A549 (cell line): ENCODE measurements at regions not wholly inside any gene's neighbourhood (a gene's known extent, or its start where the extent isn't known, plus 50 kb on each side); places are given as distances from the start of the nearest gene placed in this dataset.

Experiments
- ATAC-seq, 2 experiments: fragments of 200-7000 bp in 1 of 2; fragments of >200 bp in 1 of 2; cut with Nextera tagmentation in 1 of 2; cut with Tn5 transposase in 1 of 2; 3 replicates each; pipeline versions ENCODE4 v1.8.0 to v1.9.1; 2018 to 2020; ENCODE audit warnings: mild to moderate bottlenecking in 1 of 2, moderate library complexity in 1 of 2
- CTCF ChIA-PET: fragments of 300-600 bp; sonication (Branson Sonifier 250); formaldehyde crosslinking; extraction: SDS; loops from one replicate; lab custom pipeline; 2021; ENCODE audit warnings: antibody characterized with exemption, inconsistent platforms; lab: Yijun Ruan, JAX
- POLR2A ChIA-PET: fragments of 350-600 bp; formaldehyde crosslinking; extraction: SDS; loops from one replicate; lab custom pipeline; 2021; ENCODE audit warnings: antibody characterized with exemption, inconsistent platforms; lab: Yijun Ruan, JAX
- DNase-seq, 2 experiments: peaks; one replicate each; pipeline versions ENCODE4 v3.0.0 to v3.0.0-alpha.2; 2011 to 2016; ENCODE audit warnings: low read depth in 1 of 2, low spot score in 1 of 2
- FAIRE-seq: peaks from 2 replicates; lab custom pipeline; 2011; peaks lifted over from hg19 to GRCh38; lab: Jason Lieb, UNC
- H3K27ac ChIP-seq, 2 experiments: fragments of >200 bp; sonication (Bioruptor Twin); formaldehyde crosslinking; 3 replicates each; pipeline ENCODE4 v1.5.1; 2016 to 2017
- H3K4me1 ChIP-seq: fragments of >200 bp; sonication (Bioruptor Twin); formaldehyde crosslinking; 3 replicates; pipeline ENCODE4 v1.6.1; 2016
- H3K4me2 ChIP-seq: fragments of >200 bp; sonication (Bioruptor Twin); formaldehyde crosslinking; 3 replicates; pipeline ENCODE4 v1.6.1; 2016
- H3K4me3 ChIP-seq: fragments of >200 bp; sonication (Bioruptor Twin); formaldehyde crosslinking; 3 replicates; pipeline ENCODE4 v1.5.1; 2016
- H3K9me3 ChIP-seq: fragments of >200 bp; sonication (Bioruptor Twin); formaldehyde crosslinking; 3 replicates; pipeline ENCODE4 v1.6.1; 2016
- ATOH8 ChIP-seq: fragments of 250-450 bp; sonication (Bioruptor Pico); IDR thresholded peaks from 2 replicates; pipeline ENCODE4 v1.5.0; 2020; ENCODE audit warnings: low read depth, mild to moderate bottlenecking, moderate library complexity
- CEBPB ChIP-seq, 2 experiments: fragments of >200 bp in 1 of 2; sonication (Bioruptor Twin) in 1 of 2; formaldehyde crosslinking in 1 of 2; IDR thresholded peaks; 2 replicates each; pipeline ENCODE4 v1.6.1; 2012 to 2016
- CHD4 ChIP-seq: fragments of 200-600 bp; sonication (generic); IDR thresholded peaks from 2 replicates; pipeline ENCODE4 v1.6.1; 2016; ENCODE audit warnings: antibody characterized with exemption, mild to moderate bottlenecking, borderline replicate concordance
- CTCF ChIP-seq: fragments of >200 bp; sonication (Bioruptor Twin); formaldehyde crosslinking; IDR thresholded peaks from 3 replicates; pipeline ENCODE4 v1.5.1; 2016
- EHMT2 ChIP-seq: fragments of 200-600 bp; sonication (generic); IDR thresholded peaks from 2 replicates; pipeline ENCODE4 v1.6.1; 2016; ENCODE audit warnings: antibody characterized with exemption, low read depth, mild to moderate bottlenecking, moderate library complexity
- EP300 ChIP-seq, 2 experiments: fragments of >200 bp; sonication (Bioruptor Twin); formaldehyde crosslinking; IDR thresholded peaks; 2 replicates in 1 of 2; 3 replicates in 1 of 2; pipeline ENCODE4 v1.6.1; 2016 to 2017
- FOSL2 ChIP-seq, 2 experiments: fragments of 450-650 bp in 1 of 2; fragments of >200 bp in 1 of 2; sonication (Bioruptor Twin) in 1 of 2; formaldehyde crosslinking; IDR thresholded peaks; 2 replicates each; pipeline versions ENCODE4 v1.5.0 to v1.6.1; 2016 to 2020; ENCODE audit warnings: mild to moderate bottlenecking in 1 of 2, moderate library complexity in 1 of 2
- GATA3 ChIP-seq: IDR thresholded peaks from 2 replicates; pipeline ENCODE4 v1.6.1; 2012; ENCODE audit warnings: borderline replicate concordance
- HDAC2 ChIP-seq: fragments of 200-600 bp; sonication (generic); IDR thresholded peaks from 2 replicates; pipeline ENCODE4 v1.6.1; 2016
- HEYL ChIP-seq: fragments of 250-450 bp; sonication (Bioruptor Pico); IDR thresholded peaks from 2 replicates; pipeline ENCODE4 v1.8.0; 2021; ENCODE audit warnings: mild to moderate bottlenecking, moderate library complexity
- JUN ChIP-seq, 2 experiments: fragments of >200 bp; sonication (Bioruptor Twin); formaldehyde crosslinking; IDR thresholded peaks; 2 replicates in 1 of 2; 3 replicates in 1 of 2; pipeline ENCODE4 v1.6.1; 2016 to 2017
- NFE2L2 ChIP-seq: fragments of 150-350 bp; conservative IDR thresholded peaks from 2 replicates; pipeline ENCODE4 v1.6.1; 2014; ENCODE audit warnings: low read length
- PBX3 ChIP-seq: IDR thresholded peaks from 2 replicates; pipeline ENCODE4 v1.6.1; 2012
- PHF8 ChIP-seq: fragments of 200-600 bp; sonication (generic); IDR thresholded peaks from 2 replicates; pipeline ENCODE4 v1.6.1; 2016; ENCODE audit warnings: low read depth, mild to moderate bottlenecking, antibody characterized with exemption, moderate library complexity, borderline replicate concordance
- RCOR1 ChIP-seq: fragments of 150-350 bp; IDR thresholded peaks from 2 replicates; pipeline ENCODE4 v1.6.1; 2014; ENCODE audit warnings: antibody characterized with exemption, low read length, low read depth
- RFX5 ChIP-seq: fragments of 450-650 bp; IDR thresholded peaks from 2 replicates; pipeline ENCODE4 v1.7.1; 2014; ENCODE audit warnings: antibody characterized with exemption, mild to moderate bottlenecking, moderate library complexity
- RNF2 ChIP-seq: fragments of 200-600 bp; sonication (generic); IDR thresholded peaks from 2 replicates; pipeline ENCODE4 v1.6.1; 2016; ENCODE audit warnings: low read depth, mild to moderate bottlenecking, antibody characterized with exemption, moderate library complexity, borderline replicate concordance
- SREBF2 ChIP-seq: fragments of 450-650 bp; IDR thresholded peaks from 2 replicates; pipeline ENCODE4 v1.6.1; 2014; ENCODE audit warnings: mild to moderate bottlenecking, moderate library complexity
- TP53 ChIP-seq: fragments of 250-450 bp; sonication (Bioruptor Pico); IDR thresholded peaks from 2 replicates; pipeline ENCODE4 v1.5.0; 2021; ENCODE audit warnings: mild to moderate bottlenecking, moderate library complexity
- ZC3H11A ChIP-seq: fragments of 450-650 bp; IDR thresholded peaks from 2 replicates; pipeline ENCODE4 v1.6.1; 2014; ENCODE audit warnings: antibody characterized with exemption, mild to moderate bottlenecking
- WGBS: methylation state at CpG from one replicate; pipeline ENCODE4 v1.1.6; 2017; ENCODE audit errors: missing lambda C conversion rate; 5-methylcytosine and 5-hydroxymethylcytosine counted together
- TF ChIP-seq, protein P1 (sequence below): fragments of 250-450 bp; sonication (Bioruptor Pico); IDR thresholded peaks from 2 replicates; pipeline ENCODE4 v1.5.0; 2021; ENCODE audit warnings: mild to moderate bottlenecking, moderate library complexity, borderline replicate concordance

DNA sequence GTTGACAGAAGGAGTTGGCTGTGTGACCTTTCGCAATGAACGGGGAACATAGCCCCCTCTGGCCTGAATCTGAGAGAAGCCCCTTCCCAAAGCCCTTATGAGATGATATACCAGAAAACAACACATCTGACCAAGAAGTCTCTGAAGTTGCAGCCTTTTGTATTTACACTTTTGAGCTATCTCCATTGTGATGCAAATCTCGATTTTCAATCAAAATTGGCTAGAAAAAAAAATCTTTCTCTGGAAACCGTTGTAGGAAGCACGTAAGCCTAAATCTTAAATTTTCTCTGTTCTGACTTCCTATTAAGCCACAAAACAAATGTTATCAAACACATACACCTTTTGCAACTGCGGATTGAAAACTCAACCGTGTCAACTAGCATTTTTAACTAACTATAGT, 71.4 kb upstream of the OLIG2 start:
- no peak overlapping the region for H3K4me2 ChIP-seq
- H3K4me1 ChIP-seq: no peaks in the 10 kb centered on the region
- POLR2A ChIA-PET: no interaction called here
- H3K4me3 ChIP-seq: no peak overlapping the region
- ATAC-seq (no peak), FAIRE-seq (no peak), DNase-seq (no peak)
- TF ChIP-seq RCOR1: no peak
- no peak for TF ChIP-seq TP53 (CRISPR knock-in tag)
- TF ChIP-seq PHF8: no peak
- CTCF ChIA-PET: interaction anchor here (1.5 kb wide), 1 partner anchor 123 kb away, joined by 3 read pairs; no protein-coding TSS in a partner anchor
- no peak overlapping the region for H3K27ac ChIP-seq
- 14% methylated on average over 7 of the region's 7 CpGs for WGBS
- no peaks in the 10 kb centered on the region for H3K9me3 ChIP-seq

DNA sequence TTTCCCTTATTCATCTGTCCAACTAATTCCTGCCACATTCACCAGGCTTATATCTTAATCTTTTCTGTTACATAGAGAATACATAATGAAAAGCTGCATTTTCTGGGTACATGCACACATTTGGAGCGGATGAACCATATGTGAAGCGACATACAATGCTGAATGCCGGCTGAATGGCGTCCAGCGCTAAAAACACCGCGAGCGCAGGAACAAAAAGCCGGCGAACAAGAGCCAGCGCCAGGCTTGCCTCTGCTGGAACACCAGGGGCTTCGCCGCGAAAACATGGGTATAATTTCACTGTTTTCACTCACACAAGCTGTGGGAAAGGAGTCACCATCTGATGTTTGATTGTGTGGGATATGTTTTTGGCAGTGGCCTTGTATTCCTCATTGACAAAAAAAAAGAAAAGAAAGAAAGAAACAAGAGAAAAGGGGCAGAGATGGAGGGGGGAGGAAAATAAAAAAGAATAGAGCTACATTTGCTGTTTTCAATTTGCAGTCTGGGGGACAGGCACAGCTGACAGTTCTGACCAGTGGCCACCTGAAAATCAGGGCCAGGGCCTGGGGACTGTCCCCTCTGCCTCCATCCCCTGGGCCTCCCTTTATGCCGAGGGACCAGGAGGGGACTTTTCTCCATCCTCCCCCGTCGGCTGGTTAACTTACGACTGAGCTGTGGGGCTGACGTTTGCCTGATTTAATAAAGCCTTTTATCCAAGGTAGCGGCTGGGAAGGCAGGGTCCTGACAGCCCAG, 70.2 kb upstream of the OLIG2 start:
- H3K4me3 ChIP-seq: no peak overlapping the region
- TF ChIP-seq ZC3H11A (no peak), SREBF2 (no peak), CTCF (no peak), GATA3 (no peak), ATOH8 (CRISPR knock-in tag) (no peak), RCOR1 (no peak), EHMT2 (no peak), RFX5 (no peak), CHD4 (no peak), JUN (IDR thresholded peaks at IDR 0.05) (no peak), HEYL (CRISPR knock-in tag) (no peak), EP300 (IDR thresholded peaks at IDR 0.05) (no peak), RNF2 (no peak)
- TF ChIP-seq, protein P1, sequence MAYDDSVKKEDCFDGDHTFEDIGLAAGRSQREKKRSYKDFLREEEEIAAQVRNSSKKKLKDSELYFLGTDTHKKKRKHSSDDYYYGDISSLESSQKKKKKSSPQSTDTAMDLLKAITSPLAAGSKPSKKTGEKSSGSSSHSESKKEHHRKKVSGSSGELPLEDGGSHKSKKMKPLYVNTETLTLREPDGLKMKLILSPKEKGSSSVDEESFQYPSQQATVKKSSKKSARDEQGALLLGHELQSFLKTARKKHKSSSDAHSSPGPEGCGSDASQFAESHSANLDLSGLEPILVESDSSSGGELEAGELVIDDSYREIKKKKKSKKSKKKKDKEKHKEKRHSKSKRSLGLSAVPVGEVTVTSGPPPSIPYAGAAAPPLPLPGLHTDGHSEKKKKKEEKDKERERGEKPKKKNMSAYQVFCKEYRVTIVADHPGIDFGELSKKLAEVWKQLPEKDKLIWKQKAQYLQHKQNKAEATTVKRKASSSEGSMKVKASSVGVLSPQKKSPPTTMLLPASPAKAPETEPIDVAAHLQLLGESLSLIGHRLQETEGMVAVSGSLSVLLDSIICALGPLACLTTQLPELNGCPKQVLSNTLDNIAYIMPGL (CRISPR knock-in tag): no peak
- WGBS: 60% methylated on average over 20 of the region's 20 CpGs
- no peak for DNase-seq
- H3K9me3 ChIP-seq: no peaks in the 10 kb centered on the region
- no peak overlapping the region for H3K4me2 ChIP-seq
- ChIA-PET CTCF (interaction anchor here (0.8 to 1.4 kb wide), 2 partner anchors 9 to 15 kb away, joined by 3 to 5 read pairs; no protein-coding TSS in a partner anchor), POLR2A (interaction anchor here (0.6 kb wide), 1 partner anchor 1964 kb away, joined by 4 read pairs; no protein-coding TSS in a partner anchor)
- ATAC-seq: no peak
- no peak for FAIRE-seq
- H3K4me1 ChIP-seq: no peaks in the 10 kb centered on the region
- no peak overlapping the region for H3K27ac ChIP-seq

DNA sequence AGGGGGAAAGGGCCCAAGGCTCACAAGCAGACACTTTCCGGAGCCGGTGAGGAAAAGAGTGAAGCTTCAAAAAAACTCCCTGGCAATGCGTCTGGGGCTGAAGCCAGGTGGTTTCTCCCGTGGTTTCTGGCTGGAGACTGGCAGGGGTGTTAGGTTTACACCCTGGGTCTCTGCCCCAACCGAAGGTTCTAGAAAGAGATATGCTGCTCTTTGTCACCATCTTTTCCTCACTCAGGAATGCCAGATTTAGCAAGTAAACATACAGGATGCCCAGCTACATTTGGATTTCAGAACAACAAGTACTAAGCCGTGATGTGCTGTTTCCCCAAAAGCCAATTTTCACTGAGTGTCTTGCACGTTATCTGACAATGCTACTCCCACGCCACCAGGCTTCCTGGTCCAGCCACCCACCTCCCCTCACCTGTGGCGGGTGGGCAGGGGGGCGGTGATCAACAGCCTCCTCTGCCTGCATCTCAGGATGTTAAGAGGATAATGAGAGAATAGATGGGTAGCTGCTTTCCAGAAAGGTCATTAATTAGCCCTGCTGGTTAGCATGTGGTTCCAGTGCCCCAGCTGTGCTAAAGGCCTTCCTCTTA, 69.6 kb upstream of the OLIG2 start:
- no peaks in the 10 kb centered on the region for H3K9me3 ChIP-seq
- no peak overlapping the region for H3K27ac ChIP-seq
- DNase-seq: no peak
- POLR2A ChIA-PET: interaction anchor here (0.6 kb wide), 1 partner anchor 1964 kb away, joined by 4 read pairs; no protein-coding TSS in a partner anchor
- no peak for FAIRE-seq
- CTCF ChIA-PET: interaction anchor here (0.8 to 1.4 kb wide), 2 partner anchors 10 to 16 kb away, joined by 3 to 5 read pairs; no protein-coding TSS in a partner anchor
- H3K4me2 ChIP-seq: no peak overlapping the region
- ATAC-seq: no peak
- H3K4me3 ChIP-seq: no peak overlapping the region
- H3K4me1 ChIP-seq: no peaks in the 10 kb centered on the region
- 24% methylated on average over 8 of the region's 10 CpGs for WGBS
- TF ChIP-seq ATOH8 (CRISPR knock-in tag) (no peak), PHF8 (no peak), PBX3 (no peak), CHD4 (no peak), FOSL2 (IDR thresholded peaks at IDR 0.05) (no peak), FOSL2 (CRISPR knock-in tag; IDR thresholded peaks at IDR 0.05) (no peak), CEBPB (IDR thresholded peaks at IDR 0.05) (no peak), GATA3 (no peak), NFE2L2 (no peak), EHMT2 (no peak), HDAC2 (no peak)
- TF ChIP-seq, protein P1 (CRISPR knock-in tag): no peak
